ENCODE measurements at regions not wholly inside any gene's neighbourhood (a gene's known extent, or its start where the extent isn't known, plus 50 kb on each side); places are given as distances from the start of the nearest gene placed in this dataset.
"Not testable (repeated sequence)": the region's sequence is repeated elsewhere in the genome, so short reads cannot be mapped to it uniquely, and the experiment has no call there.

- DNase-seq = no peak
These were observed 53.2 kb upstream of the SH3BP4 start for GRCh38 chr2:234898534-234899053.

- not testable (repeated sequence) for DNase-seq
These were observed 63.4 kb upstream of the SH3BP4 start for GRCh38 chr2:234888442-234888841.

GRCh38 chr2:234887195-234887594 lies 64.6 kb upstream of the SH3BP4 start:
- DNase-seq = no peak

- no peak for DNase-seq
These were observed 65.9 kb upstream of the SH3BP4 start for GRCh38 chr2:234885886-234886285.

- no peak for DNase-seq
These were observed 66.7 kb upstream of the SH3BP4 start for GRCh38 chr2:234885118-234885517.

- DNase-seq = no peak
These were observed 67.2 kb upstream of the SH3BP4 start for GRCh38 chr2:234884591-234884990.

- no peak for DNase-seq
These were observed 70.2 kb upstream of the SH3BP4 start for GRCh38 chr2:234881413-234882241.

- no peak for DNase-seq
These were observed 71.1 kb upstream of the SH3BP4 start for GRCh38 chr2:234880551-234881211.

GRCh38 chr2:234879671-234880455 lies 72.0 kb upstream of the SH3BP4 start:
- no peak for DNase-seq

- DNase-seq = not testable (repeated sequence)
These were observed 75.2 kb upstream of the SH3BP4 start for GRCh38 chr2:234876621-234877020.

GRCh38 chr2:234874347-234875046 lies 77.3 kb upstream of the SH3BP4 start:
- no peak for DNase-seq

- DNase-seq = no peak
These were observed 78.0 kb upstream of the SH3BP4 start for GRCh38 chr2:234873828-234874173.

GRCh38 chr2:234873103-234873827 lies 78.6 kb upstream of the SH3BP4 start:
- DNase-seq = no peak

GRCh38 chr2:234869969-234870368 lies 81.8 kb upstream of the SH3BP4 start:
- DNase-seq = no peak

GRCh38 chr2:234869164-234869563 lies 82.7 kb upstream of the SH3BP4 start:
- no peak for DNase-seq

GRCh38 chr2:234867882-234868285 lies 83.9 kb upstream of the SH3BP4 start:
- DNase-seq = no peak

GRCh38 chr2:234865586-234865985 lies 86.2 kb upstream of the SH3BP4 start:
- DNase-seq = no peak

GRCh38 chr2:234865040-234865439 lies 86.8 kb upstream of the SH3BP4 start:
- DNase-seq = no peak

GRCh38 chr2:234864506-234864905 lies 87.3 kb upstream of the SH3BP4 start:
- DNase-seq = no peak

GRCh38 chr2:234863043-234863934 lies 88.5 kb upstream of the SH3BP4 start:
- DNase-seq = no peak

Measured in activated naive CD4-positive, alpha-beta T cell (primary cell).